ENCODE measurements at regions not wholly inside any gene's neighbourhood (a gene's known extent, or its start where the extent isn't known, plus 50 kb on each side); places are given as distances from the start of the nearest gene placed in this dataset.

DNA sequence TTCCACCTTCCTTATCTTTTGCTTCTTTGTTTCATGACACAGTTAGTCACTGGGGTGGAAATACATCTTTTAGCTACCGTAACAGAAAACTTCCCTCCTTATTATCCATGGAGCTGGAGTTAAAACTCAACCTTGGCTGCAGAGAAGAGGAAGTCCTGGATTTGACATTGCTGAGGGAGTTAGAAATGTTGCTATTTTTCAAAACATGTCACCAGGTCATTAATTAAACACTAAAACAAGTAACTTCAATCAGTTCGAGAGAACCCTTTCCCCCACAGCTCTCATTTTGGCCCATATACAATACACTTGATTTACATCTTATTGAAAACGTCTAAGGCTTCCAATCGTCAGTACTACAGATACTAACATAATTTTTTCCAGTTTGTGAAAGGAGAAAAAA is 237.9 kb upstream of the CD180 start:
- no peak for DNase-seq (ENCODE audit: low read depth in 4 of 4, low spot score in 1 of 4)

DNA sequence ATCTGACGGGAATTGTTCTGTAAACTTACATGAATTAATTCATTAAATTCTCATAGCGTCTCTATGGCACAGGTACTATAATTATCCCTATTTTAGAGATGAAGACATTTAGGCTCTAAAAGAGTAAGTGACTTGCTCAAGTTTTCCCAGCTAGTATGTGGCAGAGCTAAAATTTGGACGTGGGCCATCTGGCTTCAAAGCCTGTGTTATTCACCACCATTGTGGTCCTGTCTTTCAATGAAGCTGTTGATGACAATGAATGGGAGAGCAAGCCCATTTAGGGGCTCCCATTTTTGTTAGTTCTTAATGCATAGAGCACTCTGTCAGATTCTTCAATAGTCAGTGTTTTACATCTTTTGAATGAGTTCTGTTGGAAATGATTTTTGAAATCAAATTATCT is 236.0 kb upstream of the CD180 start:
- no peak for DNase-seq (ENCODE audit: low read depth in 4 of 4, low spot score in 1 of 4)

GRCh38 chr5:67431191-67431590 is 234.6 kb upstream of the CD180 start:
- no peak for DNase-seq (ENCODE audit: low read depth in 4 of 4, low spot score in 1 of 4)

DNA sequence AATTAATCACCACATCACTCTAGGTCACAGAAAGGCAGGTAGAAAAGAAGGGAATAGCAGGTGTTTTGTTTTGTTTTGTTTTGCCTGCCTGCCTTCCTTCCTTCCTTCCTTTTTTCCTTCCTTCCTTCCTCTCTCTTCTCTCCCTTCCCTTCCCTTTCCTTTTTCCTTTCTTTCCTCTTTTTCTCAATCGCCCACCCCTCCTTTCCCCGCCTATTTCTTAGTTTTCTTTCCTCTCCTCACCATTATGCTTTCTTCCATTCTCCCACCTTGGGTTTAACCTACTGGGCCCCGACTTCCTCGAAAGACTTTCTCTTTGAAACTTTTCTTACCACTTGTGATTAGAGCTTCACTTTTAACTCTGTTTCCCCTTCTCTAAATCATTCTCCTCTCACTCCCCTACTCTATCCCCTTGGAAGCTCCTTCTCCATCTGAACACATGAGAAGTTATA is 231.3 kb upstream of the CD180 start:
- no peak for DNase-seq (ENCODE audit: low read depth in 4 of 4, low spot score in 1 of 4)

DNA sequence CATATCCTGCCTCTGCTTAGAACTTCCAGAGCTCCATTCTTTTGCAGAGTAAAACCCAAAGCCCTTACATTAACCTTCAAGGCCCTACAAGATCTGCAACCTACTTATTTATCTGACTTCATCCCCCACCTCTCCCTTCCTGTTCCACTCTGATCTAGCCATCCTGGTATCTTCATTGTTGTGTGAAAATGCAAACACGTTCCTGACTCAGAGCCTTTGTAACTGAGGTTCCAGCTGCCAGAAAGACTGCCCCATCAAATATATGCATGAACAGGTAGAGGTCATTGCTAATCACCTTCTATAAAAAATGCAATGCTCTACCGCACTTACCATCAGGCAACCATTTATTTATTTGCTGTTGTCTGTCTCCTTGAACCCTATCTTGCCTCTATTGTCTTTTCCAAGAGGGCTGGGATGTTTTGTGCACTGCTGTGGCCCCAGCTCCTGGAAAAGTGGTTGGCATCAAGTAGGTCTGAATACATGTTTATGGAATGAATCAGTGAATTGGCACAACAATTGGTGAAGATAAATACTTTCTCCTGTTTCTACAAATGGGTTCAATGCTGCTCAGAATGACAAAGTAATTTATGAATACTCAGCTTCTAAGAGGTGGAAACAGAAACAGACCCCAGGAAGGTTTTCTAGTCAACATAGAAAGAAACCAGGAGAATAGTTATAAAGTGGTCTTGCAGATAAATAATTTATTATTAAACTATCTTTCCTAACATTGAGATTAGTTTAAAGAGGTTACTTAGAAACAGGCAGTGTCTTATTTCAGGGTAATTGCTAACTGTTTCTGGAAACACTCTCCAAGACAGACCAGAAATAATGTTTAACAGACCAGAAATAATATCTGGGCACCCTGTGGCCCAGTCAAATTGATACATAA is 230.6 kb upstream of the CD180 start:
- DNase-seq (ENCODE audit: low read depth in 4 of 4, low spot score in 1 of 4) = no peak

GRCh38 chr5:67425514-67425913 is 228.9 kb upstream of the CD180 start:
- no peak for DNase-seq (ENCODE audit: low read depth in 4 of 4, low spot score in 1 of 4)

- DNase-seq (ENCODE audit: low read depth in 4 of 4, low spot score in 1 of 4) = no peak
These were observed 221.2 kb upstream of the CD180 start for GRCh38 chr5:67417839-67418238.

GRCh38 chr5:67416986-67417385 is 220.4 kb upstream of the CD180 start:
- no peak for DNase-seq (ENCODE audit: low read depth in 4 of 4, low spot score in 1 of 4)

DNA sequence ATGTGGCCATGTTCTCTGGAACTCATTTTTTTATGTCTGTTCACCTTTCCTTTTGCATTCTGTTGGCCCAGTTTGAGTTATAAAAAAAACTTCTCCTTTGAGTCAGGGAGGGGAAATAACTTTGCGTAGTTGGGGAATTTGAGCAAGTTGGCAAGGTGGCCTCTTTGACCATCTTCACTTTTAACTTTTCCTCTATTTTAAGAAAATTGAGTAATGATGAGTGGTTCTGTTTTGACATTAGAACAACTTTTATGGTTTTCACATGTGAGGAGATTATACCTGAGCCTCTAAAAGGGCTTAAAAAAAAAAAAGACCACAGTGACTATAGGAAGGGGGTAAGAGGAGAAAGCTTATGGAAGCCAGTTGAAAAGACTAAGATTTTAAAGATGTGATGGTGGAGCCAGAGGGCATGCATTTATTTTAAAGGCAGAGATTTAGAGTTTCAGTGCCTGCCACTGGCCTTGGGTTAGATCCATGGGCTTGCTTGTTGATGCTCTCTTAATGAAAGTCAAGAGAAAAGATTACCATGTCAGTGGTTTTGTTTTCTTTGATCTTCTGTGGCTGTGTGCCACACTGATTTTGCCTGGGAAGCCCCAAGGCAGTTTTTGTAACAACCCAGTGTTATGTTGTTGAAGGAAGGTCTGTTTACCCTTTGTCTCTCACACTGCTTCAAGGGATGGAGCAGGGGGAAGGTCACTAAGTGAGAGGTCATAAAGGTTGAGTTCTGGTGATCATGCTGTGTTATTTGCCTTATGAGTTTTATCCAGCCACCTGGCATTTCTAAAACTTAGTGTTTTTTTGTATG is 219.7 kb upstream of the CD180 start:
- no peak for DNase-seq (ENCODE audit: low read depth in 4 of 4, low spot score in 1 of 4)

DNA sequence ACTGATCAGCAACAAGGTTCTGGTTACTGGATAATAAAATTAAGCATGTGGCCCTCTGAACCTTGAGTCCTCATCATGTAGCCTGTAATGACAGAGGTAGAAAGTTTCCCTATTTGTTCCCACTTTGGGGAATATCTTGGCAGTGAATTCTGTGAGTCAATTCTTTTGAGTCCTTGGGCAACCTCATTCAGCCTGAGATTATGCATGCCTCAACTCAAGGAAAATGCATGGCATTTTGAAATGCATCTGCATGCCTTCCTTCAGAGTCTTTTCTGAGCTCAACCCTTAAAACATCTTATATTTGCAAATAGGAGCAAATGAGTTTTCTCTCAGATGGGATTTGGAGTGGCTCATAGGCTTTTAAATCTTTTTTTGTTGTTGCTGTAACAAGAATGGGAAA is 218.1 kb upstream of the CD180 start:
- no peak for DNase-seq (ENCODE audit: low read depth in 4 of 4, low spot score in 1 of 4)

DNA sequence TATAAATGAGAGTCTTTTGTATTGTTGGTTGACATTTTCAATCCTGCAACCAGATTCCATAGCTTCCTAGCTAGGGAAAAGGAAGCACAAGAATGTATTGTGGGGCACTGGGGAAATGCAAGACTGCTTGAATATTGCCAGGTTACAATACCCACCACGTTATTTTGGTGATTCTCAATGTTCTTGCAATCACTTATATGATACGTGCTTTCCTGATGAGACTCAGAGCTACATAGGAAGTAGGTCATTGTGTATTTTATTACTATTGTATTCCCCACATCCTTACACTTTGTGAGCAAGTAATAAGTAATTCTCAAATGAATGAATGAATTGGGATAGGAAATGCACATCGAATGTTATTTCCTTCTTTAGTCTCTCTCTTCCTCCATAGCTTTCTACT is 217.1 kb upstream of the CD180 start:
- DNase-seq (ENCODE audit: low read depth in 4 of 4, low spot score in 1 of 4) = no peak

GRCh38 chr5:67409126-67409777 is 212.7 kb upstream of the CD180 start:
- no peak for DNase-seq (ENCODE audit: low read depth in 4 of 4, low spot score in 1 of 4)

DNA sequence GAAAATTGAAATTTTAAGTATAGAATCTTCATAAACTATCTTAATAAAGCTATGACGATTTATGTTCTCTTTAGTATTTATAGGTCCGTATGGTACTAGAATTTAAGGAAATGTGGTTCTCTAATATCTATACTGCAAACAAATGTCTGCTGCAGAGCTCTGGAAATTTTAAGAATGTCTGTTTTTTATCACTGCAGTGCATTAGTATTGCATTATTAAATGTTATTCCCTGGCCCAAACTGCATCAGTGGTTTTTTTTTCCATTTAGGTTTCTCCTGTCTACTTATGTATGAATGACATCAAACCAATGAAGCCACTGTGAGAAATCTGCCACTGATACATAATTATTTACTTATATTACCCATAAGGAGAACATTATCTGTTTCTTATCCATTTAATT is 211.4 kb upstream of the CD180 start:
- DNase-seq (ENCODE audit: low read depth in 4 of 4, low spot score in 1 of 4) = no peak

DNA sequence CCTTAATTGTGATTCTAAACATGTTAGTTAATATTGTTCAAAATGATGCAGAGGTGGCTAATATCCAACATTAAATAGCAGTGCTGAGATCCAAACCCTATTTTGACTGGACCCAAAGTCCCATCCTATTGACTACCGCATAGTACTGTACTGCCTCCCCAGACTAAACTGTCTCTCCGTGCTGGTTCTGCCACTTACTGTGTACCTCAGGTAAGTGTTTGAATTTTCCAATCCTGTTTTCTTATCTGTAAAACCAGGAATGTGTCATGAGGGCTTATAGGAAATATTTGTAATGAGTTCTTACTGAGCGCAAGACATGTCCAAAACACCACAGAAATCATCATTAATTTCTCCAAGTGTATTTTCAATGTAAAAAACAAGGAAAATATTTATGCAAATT is 209.2 kb upstream of the CD180 start:
- DNase-seq (ENCODE audit: low read depth in 4 of 4, low spot score in 1 of 4) = no peak

- no peak for DNase-seq (ENCODE audit: low read depth in 4 of 4, low spot score in 1 of 4)
These were observed 208.4 kb upstream of the CD180 start for GRCh38 chr5:67405101-67405364.

- DNase-seq (ENCODE audit: low read depth in 4 of 4, low spot score in 1 of 4) = no peak
These were observed 207.9 kb upstream of the CD180 start for GRCh38 chr5:67404256-67405100.

DNA sequence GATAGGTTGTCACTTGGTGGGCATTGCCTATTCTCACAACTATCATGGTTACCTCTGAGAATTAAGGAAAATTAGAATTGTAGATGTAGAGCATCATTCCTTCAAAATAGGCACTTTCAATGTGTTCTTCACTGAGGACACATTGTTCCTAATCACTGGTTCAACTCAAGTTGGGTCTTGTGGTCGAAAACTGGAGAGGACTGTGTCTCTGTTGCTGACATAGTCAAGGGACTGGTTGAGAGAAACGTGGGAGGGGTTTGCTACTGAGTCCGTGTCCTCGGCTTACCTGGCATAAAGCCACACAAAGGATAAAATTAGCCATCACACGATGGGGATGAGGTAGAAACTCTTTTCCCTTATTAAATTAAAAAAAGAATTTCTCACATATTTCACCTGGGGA is 205.9 kb upstream of the CD180 start:
- DNase-seq (ENCODE audit: low read depth in 4 of 4, low spot score in 1 of 4) = no peak

GRCh38 chr5:67401172-67401571 is 204.6 kb upstream of the CD180 start:
- DNase-seq (ENCODE audit: low read depth in 4 of 4, low spot score in 1 of 4) = no peak

- no peak for DNase-seq (ENCODE audit: low read depth in 4 of 4, low spot score in 1 of 4)
These were observed 204.2 kb upstream of the CD180 start for GRCh38 chr5:67400752-67401151.

DNA sequence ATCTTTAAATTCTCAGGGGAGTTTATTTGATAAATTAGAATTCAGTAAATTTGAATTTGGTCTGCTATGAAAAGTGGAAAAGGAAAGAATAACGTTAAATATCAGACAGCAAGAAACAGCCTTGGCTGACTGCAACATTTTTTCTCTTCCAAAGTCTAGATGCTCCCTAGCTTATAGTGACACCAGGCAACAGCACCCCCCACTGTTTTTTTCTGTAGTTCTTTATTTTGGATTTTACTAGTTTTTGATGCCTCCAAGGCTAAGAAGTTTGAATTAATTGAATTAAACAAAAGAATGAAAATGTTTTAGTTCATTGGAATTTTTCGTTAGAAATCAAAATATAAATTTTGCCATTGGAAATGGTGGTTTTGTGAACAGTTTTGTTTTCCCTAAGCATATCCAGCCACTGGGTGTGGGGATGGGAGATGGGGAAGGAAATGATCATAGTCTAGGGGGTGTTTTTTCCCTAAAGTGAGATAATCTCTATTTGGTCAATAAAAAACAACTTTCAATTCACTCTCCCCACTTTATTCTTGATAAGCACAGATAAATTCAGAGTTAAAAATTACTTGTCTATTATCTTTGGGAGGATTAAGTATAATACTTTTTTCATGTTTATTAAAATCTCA is 199.3 kb upstream of the CD180 start:
- DNase-seq (ENCODE audit: low read depth in 4 of 4, low spot score in 1 of 4) = no peak

DNA sequence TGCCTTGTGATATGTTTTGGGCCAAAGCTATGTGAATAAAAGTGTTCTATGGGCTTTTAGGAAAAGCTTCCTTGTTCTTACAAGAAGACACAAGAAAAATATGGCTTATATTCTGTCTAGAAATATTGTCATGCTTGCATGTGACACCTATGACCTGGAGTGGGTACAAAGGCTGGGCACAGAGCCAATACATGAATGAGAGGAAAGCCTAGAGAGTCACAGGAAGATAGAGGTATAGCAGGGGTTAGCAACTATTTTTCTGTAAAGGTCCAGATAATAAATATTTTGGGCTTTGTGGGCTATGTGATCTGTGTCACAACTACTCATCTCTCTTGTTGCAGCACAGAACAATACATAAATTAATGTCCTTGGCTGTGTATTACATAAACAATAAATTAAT is 196.6 kb upstream of the CD180 start:
- DNase-seq (ENCODE audit: low read depth in 4 of 4, low spot score in 1 of 4) = no peak
